ENCODE measurements at regions not wholly inside any gene's neighbourhood (a gene's known extent, or its start where the extent isn't known, plus 50 kb on each side); places are given as distances from the start of the nearest gene placed in this dataset.

GRCh38 chr10:45501791-45502190 lies 127.8 kb downstream of the ALOX5 start:
- no peak overlapping the region for H3K4me3 ChIP-seq (ENCODE audit: low read length)
- no peak for DNase-seq (ENCODE audit: low read depth)
- no peak for TF ChIP-seq CTCF (conservative IDR thresholded peaks at IDR 0.05; ENCODE audit: low read length)

- no peak overlapping the region for H3K4me3 ChIP-seq (ENCODE audit: low read length)
- DNase-seq (ENCODE audit: low read depth): no peak
- TF ChIP-seq CTCF (conservative IDR thresholded peaks at IDR 0.05; ENCODE audit: low read length): no peak
Measured at GRCh38 chr10:45500798-45501197, 126.8 kb downstream of the ALOX5 start.

DNA sequence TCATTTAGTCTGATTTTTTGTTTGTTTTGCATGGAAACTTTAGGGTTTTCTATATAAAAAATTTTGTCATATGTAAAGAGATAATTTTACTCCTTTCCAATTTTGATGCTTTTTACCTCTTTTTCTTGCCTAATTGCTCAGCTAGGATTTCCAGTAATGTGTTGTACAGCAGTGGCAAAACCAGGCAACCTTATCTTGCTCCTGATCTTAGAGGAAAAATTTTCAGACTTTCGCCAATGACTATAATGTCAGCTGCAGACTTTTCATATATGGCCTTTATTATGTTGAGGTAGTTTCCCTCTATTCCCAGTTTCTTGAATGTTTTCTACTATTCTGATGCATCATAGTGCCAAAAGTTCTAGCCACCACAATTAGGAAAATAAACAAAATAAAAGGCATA lies 126.3 kb downstream of the ALOX5 start:
- H3K4me3 ChIP-seq (ENCODE audit: low read length): no peak overlapping the region
- no peak for TF ChIP-seq CTCF (conservative IDR thresholded peaks at IDR 0.05; ENCODE audit: low read length)
- no peak for DNase-seq (ENCODE audit: low read depth)

DNA sequence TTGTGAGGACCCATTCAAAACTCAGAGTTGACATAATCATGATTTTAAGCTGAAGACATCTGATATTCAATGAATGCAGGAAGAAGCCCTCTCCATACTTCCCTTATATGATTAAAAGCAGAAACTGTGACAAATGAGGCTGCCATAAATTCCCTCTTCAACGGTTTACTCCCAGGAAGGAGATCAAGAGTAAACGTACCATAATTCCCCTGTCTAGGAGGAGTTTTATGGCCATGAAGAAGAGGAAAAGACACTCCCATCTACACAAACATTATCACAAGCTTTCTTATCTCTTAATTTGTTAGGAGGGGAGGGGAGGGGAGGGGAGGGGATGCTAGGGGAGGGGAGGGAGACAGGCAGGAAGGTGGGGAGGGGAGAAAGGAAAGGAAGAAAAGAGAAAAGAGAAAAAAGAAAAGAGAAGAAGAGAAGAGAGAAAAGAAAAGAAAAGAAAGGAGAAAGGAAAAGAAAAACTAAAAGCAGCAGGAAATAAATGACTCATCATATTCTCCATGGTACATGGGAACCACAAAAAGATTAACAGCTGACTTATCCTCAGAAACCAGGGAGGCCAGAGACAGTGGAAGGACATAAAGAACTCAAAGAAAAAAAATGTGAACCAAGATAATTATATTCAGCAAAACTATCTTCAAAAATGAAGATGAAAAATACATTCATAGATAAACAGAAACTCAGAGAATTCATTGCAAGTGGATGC lies 121.6 kb downstream of the ALOX5 start:
- TF ChIP-seq CTCF (conservative IDR thresholded peaks at IDR 0.05; ENCODE audit: low read length): no peak
- no peak for DNase-seq (ENCODE audit: low read depth)
- H3K4me3 ChIP-seq (ENCODE audit: low read length): no peak overlapping the region

Data from AG10803 (cell line).